A549 (cell line): ENCODE measurements at regions not wholly inside any gene's neighbourhood (a gene's known extent, or its start where the extent isn't known, plus 50 kb on each side); places are given as distances from the start of the nearest gene placed in this dataset.

Source experiments
- ATAC-seq, 2 experiments: fragments of 200-7000 bp in 1 of 2; fragments of >200 bp in 1 of 2; cut with Nextera tagmentation in 1 of 2; cut with Tn5 transposase in 1 of 2; 3 replicates each; pipeline versions ENCODE4 v1.8.0 to v1.9.1; 2018 to 2020; ENCODE audit warnings: mild to moderate bottlenecking in 1 of 2, moderate library complexity in 1 of 2
- CTCF ChIA-PET: fragments of 300-600 bp; sonication (Branson Sonifier 250); formaldehyde crosslinking; extraction: SDS; loops from one replicate; lab custom pipeline; 2021; ENCODE audit warnings: antibody characterized with exemption, inconsistent platforms; lab: Yijun Ruan, JAX
- POLR2A ChIA-PET: fragments of 350-600 bp; formaldehyde crosslinking; extraction: SDS; loops from one replicate; lab custom pipeline; 2021; ENCODE audit warnings: antibody characterized with exemption, inconsistent platforms; lab: Yijun Ruan, JAX
- DNase-seq, 2 experiments: peaks; one replicate each; pipeline versions ENCODE4 v3.0.0 to v3.0.0-alpha.2; 2011 to 2016; ENCODE audit warnings: low read depth in 1 of 2, low spot score in 1 of 2
- FAIRE-seq: peaks from 2 replicates; lab custom pipeline; 2011; peaks lifted over from hg19 to GRCh38; lab: Jason Lieb, UNC
- H3K27ac ChIP-seq, 2 experiments: fragments of >200 bp; sonication (Bioruptor Twin); formaldehyde crosslinking; 3 replicates each; pipeline ENCODE4 v1.5.1; 2016 to 2017
- H3K4me1 ChIP-seq: fragments of >200 bp; sonication (Bioruptor Twin); formaldehyde crosslinking; 3 replicates; pipeline ENCODE4 v1.6.1; 2016
- H3K4me2 ChIP-seq: fragments of >200 bp; sonication (Bioruptor Twin); formaldehyde crosslinking; 3 replicates; pipeline ENCODE4 v1.6.1; 2016
- H3K4me3 ChIP-seq: fragments of >200 bp; sonication (Bioruptor Twin); formaldehyde crosslinking; 3 replicates; pipeline ENCODE4 v1.5.1; 2016
- H3K9me3 ChIP-seq: fragments of >200 bp; sonication (Bioruptor Twin); formaldehyde crosslinking; 3 replicates; pipeline ENCODE4 v1.6.1; 2016
- ATOH8 ChIP-seq: fragments of 250-450 bp; sonication (Bioruptor Pico); IDR thresholded peaks from 2 replicates; pipeline ENCODE4 v1.5.0; 2020; ENCODE audit warnings: low read depth, mild to moderate bottlenecking, moderate library complexity
- BHLHE40 ChIP-seq: IDR thresholded peaks from 2 replicates; pipeline ENCODE4 v1.6.1; 2012; ENCODE audit warnings: low read depth, low read length, inconsistent platforms
- CBX2 ChIP-seq: fragments of 200-600 bp; sonication (generic); IDR thresholded peaks from 2 replicates; pipeline ENCODE4 v1.6.1; 2016; ENCODE audit warnings: low read depth, mild to moderate bottlenecking, borderline replicate concordance
- CBX8 ChIP-seq: fragments of 200-600 bp; sonication (generic); IDR thresholded peaks from 2 replicates; pipeline ENCODE4 v1.6.1; 2016
- CHD2 ChIP-seq: fragments of 150-350 bp; IDR thresholded peaks from 2 replicates; pipeline ENCODE4 v1.6.1; 2014; ENCODE audit warnings: low read length; ENCODE audit not compliant: partially characterized antibody
- CTCF ChIP-seq: fragments of >200 bp; sonication (Bioruptor Twin); formaldehyde crosslinking; IDR thresholded peaks from 3 replicates; pipeline ENCODE4 v1.5.1; 2016
- EHMT2 ChIP-seq: fragments of 200-600 bp; sonication (generic); IDR thresholded peaks from 2 replicates; pipeline ENCODE4 v1.6.1; 2016; ENCODE audit warnings: antibody characterized with exemption, low read depth, mild to moderate bottlenecking, moderate library complexity
- EP300 ChIP-seq, 2 experiments: fragments of >200 bp; sonication (Bioruptor Twin); formaldehyde crosslinking; IDR thresholded peaks; 2 replicates in 1 of 2; 3 replicates in 1 of 2; pipeline ENCODE4 v1.6.1; 2016 to 2017
- ESRRA ChIP-seq: fragments of 150-350 bp; IDR thresholded peaks from 2 replicates; pipeline ENCODE4 v1.6.1; 2014; ENCODE audit warnings: mild to moderate bottlenecking, low read length, borderline replicate concordance
- FOSB ChIP-seq: fragments of 250-450 bp; sonication (Bioruptor Pico); IDR thresholded peaks from 2 replicates; pipeline ENCODE4 v1.5.0; 2020; ENCODE audit warnings: mild to moderate bottlenecking, moderate library complexity
- FOXS1 ChIP-seq: fragments of 250-450 bp; sonication (Bioruptor Pico); IDR thresholded peaks from 2 replicates; pipeline ENCODE4 v1.5.0; 2020; ENCODE audit warnings: mild to moderate bottlenecking, moderate library complexity
- HDAC2 ChIP-seq: fragments of 200-600 bp; sonication (generic); IDR thresholded peaks from 2 replicates; pipeline ENCODE4 v1.6.1; 2016
- HES2 ChIP-seq: fragments of >200 bp; sonication (Bioruptor Twin); formaldehyde crosslinking; IDR thresholded peaks from 2 replicates; pipeline ENCODE4 v1.6.1; 2016
- JUNB ChIP-seq: fragments of >200 bp; sonication (Bioruptor Twin); formaldehyde crosslinking; IDR thresholded peaks from 2 replicates; pipeline ENCODE4 v1.6.1; 2016
- KDM1A ChIP-seq: fragments of 200-600 bp; sonication (generic); IDR thresholded peaks from 2 replicates; pipeline ENCODE4 v1.6.1; 2016; ENCODE audit warnings: low read depth, mild to moderate bottlenecking
- KDM5A ChIP-seq: fragments of 200-600 bp; sonication (generic); IDR thresholded peaks from 2 replicates; pipeline ENCODE4 v1.6.1; 2016; ENCODE audit warnings: antibody characterized with exemption, mild to moderate bottlenecking
- PBX3 ChIP-seq: IDR thresholded peaks from 2 replicates; pipeline ENCODE4 v1.6.1; 2012
- PHF8 ChIP-seq: fragments of 200-600 bp; sonication (generic); IDR thresholded peaks from 2 replicates; pipeline ENCODE4 v1.6.1; 2016; ENCODE audit warnings: low read depth, mild to moderate bottlenecking, antibody characterized with exemption, moderate library complexity, borderline replicate concordance
- POLR2A ChIP-seq: IDR thresholded peaks from 2 replicates; pipeline ENCODE4 v1.6.1; 2012; ENCODE audit warnings: mild to moderate bottlenecking, low read length
- RAD21 ChIP-seq, 2 experiments: fragments of >200 bp in 1 of 2; sonication (Bioruptor Twin) in 1 of 2; formaldehyde crosslinking in 1 of 2; IDR thresholded peaks in 1 of 2; conservative IDR thresholded peaks in 1 of 2; 2 replicates in 1 of 2; 3 replicates in 1 of 2; pipeline ENCODE4 v1.6.1; 2012 to 2018; ENCODE audit warnings: inconsistent platforms in 1 of 2
- RARB ChIP-seq: fragments of 250-450 bp; sonication (Bioruptor Pico); IDR thresholded peaks from 2 replicates; pipeline ENCODE4 v1.8.0; 2021; ENCODE audit warnings: mild to moderate bottlenecking, moderate library complexity
- REST ChIP-seq: fragments of 200-600 bp; sonication (generic); IDR thresholded peaks from 2 replicates; pipeline ENCODE4 v1.6.1; 2016; ENCODE audit warnings: antibody characterized with exemption, mild to moderate bottlenecking, moderate library complexity
- RFX5 ChIP-seq: fragments of 450-650 bp; IDR thresholded peaks from 2 replicates; pipeline ENCODE4 v1.7.1; 2014; ENCODE audit warnings: antibody characterized with exemption, mild to moderate bottlenecking, moderate library complexity
- TFCP2L1 ChIP-seq: fragments of 250-450 bp; sonication (Bioruptor Pico); IDR thresholded peaks from 2 replicates; pipeline ENCODE4 v1.5.0; 2021; ENCODE audit warnings: mild to moderate bottlenecking
- USF2 ChIP-seq: fragments of 450-650 bp; IDR thresholded peaks from 2 replicates; pipeline ENCODE4 v1.6.1; 2014; ENCODE audit warnings: antibody characterized with exemption
- ZSCAN20 ChIP-seq: fragments of 250-450 bp; sonication (Bioruptor Pico); IDR thresholded peaks from 2 replicates; pipeline ENCODE4 v1.8.0; 2022; ENCODE audit warnings: mild to moderate bottlenecking, moderate library complexity
- WGBS: methylation state at CpG from one replicate; pipeline ENCODE4 v1.1.6; 2017; ENCODE audit errors: missing lambda C conversion rate; 5-methylcytosine and 5-hydroxymethylcytosine counted together

GRCh38 chr2:145861940-145862339 is 1342.0 kb upstream of the ZEB2 start:
- no peak overlapping the region for H3K4me2 ChIP-seq
- ATAC-seq (no peak), DNase-seq (no peak), FAIRE-seq (no peak)
- no peak overlapping the region for H3K4me3 ChIP-seq
- no peaks in the 10 kb centered on the region for H3K4me1 ChIP-seq
- H3K27ac ChIP-seq = no peak overlapping the region
- POLR2A ChIA-PET = no interaction called here
- H3K9me3 ChIP-seq = no peaks in the 10 kb centered on the region
- CTCF ChIA-PET = no interaction called here
- WGBS = 43% methylated on average over 3 of the region's 3 CpGs
- TF ChIP-seq TFCP2L1 (CRISPR knock-in tag) (no peak), ESRRA (no peak), ATOH8 (CRISPR knock-in tag) (no peak), PHF8 (no peak), RFX5 (no peak), FOSB (CRISPR knock-in tag) (no peak), EHMT2 (no peak), EP300 (IDR thresholded peaks at IDR 0.05) (no peak), HDAC2 (no peak), KDM5A (no peak), HES2 (no peak), RAD21 (conservative IDR thresholded peaks at IDR 0.05 in 1 of 2, IDR thresholded peaks at IDR 0.05 in 1 of 2) (no peak), POLR2A (no peak), FOXS1 (CRISPR knock-in tag) (no peak), ZSCAN20 (CRISPR knock-in tag) (no peak)

GRCh38 chr2:145860083-145860482 is 1340.2 kb upstream of the ZEB2 start:
- no peak overlapping the region for H3K4me3 ChIP-seq
- H3K4me2 ChIP-seq = no peak overlapping the region
- H3K9me3 ChIP-seq = no peaks in the 10 kb centered on the region
- no peak for DNase-seq
- 41% methylated on average over 1 of the region's 1 CpG for WGBS
- TF ChIP-seq USF2 = no peak
- TF ChIP-seq ATOH8 (CRISPR knock-in tag) = no peak
- no peak for TF ChIP-seq BHLHE40
- no peak for TF ChIP-seq CTCF
- no peak for TF ChIP-seq CHD2
- TF ChIP-seq ZSCAN20 (CRISPR knock-in tag) = no peak
- TF ChIP-seq RARB (CRISPR knock-in tag) = no peak
- no peak for TF ChIP-seq CBX8
- TF ChIP-seq JUNB = no peak
- no peak for TF ChIP-seq CBX2
- TF ChIP-seq KDM1A = no peak
- TF ChIP-seq PBX3 = no peak
- no peak for TF ChIP-seq REST
- TF ChIP-seq, all 56 proteins: peak for 0
- CTCF ChIA-PET = no interaction called here
- FAIRE-seq (no peak), ATAC-seq (no peak)
- POLR2A ChIA-PET = no interaction called here
- Histone ChIP-seq H3K27ac (no peak overlapping the region), H3K4me1 (no peaks in the 10 kb centered on the region)
